Right ventricle myocardium superior (tissue), 1 donor: ENCODE measurements at regions not wholly inside any gene's neighbourhood (a gene's known extent, or its start where the extent isn't known, plus 50 kb on each side); places are given as distances from the start of the nearest gene placed in this dataset.

Source experiments
- ATAC-seq: fragments of 200-7000 bp; cut with Tn5 transposase; one replicate; pipeline ENCODE4 v1.9.1; 2020; ENCODE audit warnings: mild to moderate bottlenecking; ENCODE audit not compliant: poor library complexity
- DNase-seq: peaks from one replicate; pipeline ENCODE4 v3.0.0-alpha.2; 2020
- intact Hi-C: fragments of 100-400 bp; cut with DNase I; formaldehyde crosslinking; loops from one replicate; pipeline ENCODE4 v1.11.2; 2022
- donor health status: DM: no; HTN: yes; CAD: no; lungs with severe emphysema.

- DNase-seq: no peak
- intact Hi-C loops: loop anchor here (10.0 kb wide), 1 partner anchor 152 kb away; no protein-coding TSS in a partner anchor
- ATAC-seq: no peak
Measured at GRCh38 chr1:22276396-22276748, 133.5 kb upstream of the WNT4 start.

GRCh38 chr1:22277662-22278061, 134.8 kb upstream of the WNT4 start:
- DNase-seq (no peak), ATAC-seq (no peak)
- intact Hi-C loops: loop anchor here (10.0 kb wide), 1 partner anchor 153 kb away; no protein-coding TSS in a partner anchor

GRCh38 chr1:22279735-22280134, 136.8 kb upstream of the WNT4 start:
- ATAC-seq (no peak), DNase-seq (no peak)
- intact Hi-C loops: loop anchor here (10.0 kb wide), 1 partner anchor 155 kb away; no protein-coding TSS in a partner anchor

GRCh38 chr1:22280526-22280925, 137.6 kb upstream of the WNT4 start:
- no peak for ATAC-seq
- no peak for DNase-seq
- intact Hi-C loops: no loop called here

GRCh38 chr1:22281521-22282363, 138.8 kb upstream of the WNT4 start:
- no peak for DNase-seq
- ATAC-seq: no peak
- intact Hi-C loops: no loop called here

- intact Hi-C loops: no loop called here
- ATAC-seq: no peak
Measured at GRCh38 chr1:22282364-22282995, 139.6 kb upstream of the WNT4 start.

GRCh38 chr1:22283596-22283995, 140.7 kb upstream of the WNT4 start:
- intact Hi-C loops: no loop called here
- DNase-seq (no peak), ATAC-seq (no peak)

More at GRCh38 chr1:22282364-22282995, 139.6 kb upstream of the WNT4 start:
- no peak for DNase-seq

- intact Hi-C loops: no loop called here
- DNase-seq (no peak), ATAC-seq (no peak)
Measured at GRCh38 chr1:22284236-22284635, 141.3 kb upstream of the WNT4 start.

- DNase-seq (no peak), ATAC-seq (no peak)
- intact Hi-C loops: no loop called here
Measured at GRCh38 chr1:22284906-22285548, 142.1 kb upstream of the WNT4 start.

- intact Hi-C loops: no loop called here
- DNase-seq: no peak
- no peak for ATAC-seq
Measured at GRCh38 chr1:22285549-22286396, 142.9 kb upstream of the WNT4 start.

GRCh38 chr1:22286491-22286890, 143.6 kb upstream of the WNT4 start:
- DNase-seq: no peak
- intact Hi-C loops: no loop called here
- no peak for ATAC-seq

GRCh38 chr1:22287273-22287672, 144.4 kb upstream of the WNT4 start:
- DNase-seq: no peak
- intact Hi-C loops: no loop called here
- ATAC-seq: no peak

GRCh38 chr1:22287946-22288520, 145.1 kb upstream of the WNT4 start:
- intact Hi-C loops: no loop called here

GRCh38 chr1:22288593-22289241, 145.8 kb upstream of the WNT4 start:
- intact Hi-C loops: no loop called here

More at GRCh38 chr1:22287946-22288520, 145.1 kb upstream of the WNT4 start:
- ATAC-seq (no peak), DNase-seq (no peak)

GRCh38 chr1:22289307-22289995, 146.6 kb upstream of the WNT4 start:
- intact Hi-C loops: no loop called here
- ATAC-seq: no peak
- no peak for DNase-seq

More at GRCh38 chr1:22288593-22289241, 145.8 kb upstream of the WNT4 start:
- no peak for DNase-seq
- no peak for ATAC-seq

GRCh38 chr1:22290157-22290556, 147.3 kb upstream of the WNT4 start:
- no peak for DNase-seq
- intact Hi-C loops: no loop called here
- no peak for ATAC-seq

GRCh38 chr1:22290611-22291010, 147.7 kb upstream of the WNT4 start:
- DNase-seq (no peak), ATAC-seq (no peak)
- intact Hi-C loops: no loop called here
